K562 (cell line): ENCODE measurements at regions not wholly inside any gene's neighbourhood (a gene's known extent, or its start where the extent isn't known, plus 50 kb on each side); places are given as distances from the start of the nearest gene placed in this dataset.

ENCODE experiments used
- ATAC-seq: fragments of 200-7000 bp; cut with Tn5 transposase; 3 replicates; pipeline ENCODE4 v1.9.1; 2020; ENCODE audit warnings: moderate library complexity
- BruUV-seq: library from RNA; stranded (reverse); fragments of 400-500 nt; replicated peaks from 2 replicates; lab custom pipeline; 2021; lab: Mats Ljungman, UMichigan
- CTCF ChIA-PET: fragments of 300-600 bp; formaldehyde crosslinking; extraction: SDS; loops from one replicate; lab custom pipeline; 2021; ENCODE audit warnings: low intra/inter-chr PET ratio; lab: Yijun Ruan, JAX
- POLR2A ChIA-PET: fragments of 300-600, 350-650 bp; sonication (Branson Sonifier 250); formaldehyde crosslinking; extraction: SDS; loops from one replicate; lab custom pipeline; 2021; ENCODE audit warnings: antibody characterized with exemption, inconsistent platforms; lab: Yijun Ruan, JAX
- DNase-seq, 4 experiments: peaks; one replicate each; pipeline versions ENCODE4 v3.0.0 to v3.0.0-alpha.2; 2011 to 2018; ENCODE audit warnings: low spot score in 3 of 4, mixed read lengths in 3 of 4; ENCODE audit errors: extremely low read depth in 1 of 4
- FAIRE-seq: peaks from 2 replicates; lab custom pipeline; 2011; peaks lifted over from hg19 to GRCh38; lab: Jason Lieb, UNC
- H2AFZ ChIP-seq: 2 replicates; pipeline ENCODE4 v1.6.0; 2011; ENCODE audit warnings: low read depth, low read length, control low read depth, inconsistent platforms
- H3K27ac ChIP-seq: fragments of 200-600 bp; 3 replicates; pipeline ENCODE4 v1.8.0; 2011; ENCODE audit warnings: low read depth, mild to moderate bottlenecking, control low read depth, inconsistent platforms, low read length, moderate library complexity, mixed read lengths; ENCODE audit errors: extremely low read depth
- H3K27me3 ChIP-seq, 2 experiments: fragments of 300-600 bp in 1 of 2; 2 replicates in 1 of 2; 3 replicates in 1 of 2; pipeline versions ENCODE4 v1.6.0 to v1.8.0; 2011; ENCODE audit warnings: inconsistent platforms in 2 of 2, low read length in 2 of 2, mild to moderate bottlenecking in 1 of 2, mixed read lengths in 1 of 2, moderate library complexity in 1 of 2; ENCODE audit not compliant: control insufficient read depth in 2 of 2, insufficient read depth in 2 of 2
- H3K36me3 ChIP-seq: fragments of 300-600 bp; 3 replicates; pipeline ENCODE4 v1.8.0; 2011; ENCODE audit warnings: mild to moderate bottlenecking, low read length, inconsistent platforms; ENCODE audit not compliant: control insufficient read depth, insufficient read depth
- H3K4me1 ChIP-seq, 2 experiments: fragments of 200-600 bp in 1 of 2; replicated peaks in 1 of 2; 2 replicates in 1 of 2; 3 replicates in 1 of 2; pipeline versions ENCODE4 v1.5.1 to v1.8.0; 2011; ENCODE audit warnings: inconsistent platforms in 2 of 2, low read length in 2 of 2, mild to moderate bottlenecking in 1 of 2, mixed read lengths in 1 of 2, moderate library complexity in 1 of 2; ENCODE audit not compliant: control insufficient read depth in 2 of 2, insufficient read depth in 2 of 2
- H3K4me2 ChIP-seq: 2 replicates; pipeline ENCODE4 v1.6.1; 2011; ENCODE audit warnings: low read length, control low read depth, inconsistent platforms, mixed read lengths; ENCODE audit not compliant: insufficient read depth
- H3K4me3 ChIP-seq: fragments of 200-600 bp; sonication (generic), shearing (Covaris generic); 2 replicates; pipeline ENCODE4 v1.5.1; 2016; ENCODE audit warnings: control low read depth, inconsistent platforms
- H3K79me2 ChIP-seq: fragments of 200-600 bp; 3 replicates; pipeline ENCODE4 v1.8.0; 2011; ENCODE audit warnings: low read length, inconsistent platforms; ENCODE audit not compliant: control insufficient read depth, insufficient read depth
- H3K9ac ChIP-seq, 2 experiments: 2 replicates each; pipeline versions ENCODE4 v1.6.0 to v1.6.1; 2011; ENCODE audit warnings: low read depth in 2 of 2, low read length in 2 of 2, control low read depth in 1 of 2, inconsistent platforms in 1 of 2, mild to moderate bottlenecking in 1 of 2, mixed read lengths in 1 of 2; ENCODE audit not compliant: insufficient read depth in 1 of 2
- H3K9me1 ChIP-seq: one replicate; pipeline ENCODE4 v1.6.0; 2011; ENCODE audit warnings: inconsistent platforms, mild to moderate bottlenecking, low read length, moderate library complexity; ENCODE audit not compliant: control insufficient read depth, insufficient read depth
- H3K9me3 ChIP-seq: replicated peaks from 2 replicates; pipeline ENCODE4 v1.5.1; 2011; ENCODE audit warnings: low read depth, low read length, inconsistent platforms; ENCODE audit not compliant: control insufficient read depth, insufficient read depth
- H4K20me1 ChIP-seq: replicated peaks from 2 replicates; pipeline ENCODE4 v1.6.1; 2011; ENCODE audit warnings: low read length, inconsistent platforms, mixed read lengths; ENCODE audit not compliant: control insufficient read depth, insufficient read depth
- CBX2 ChIP-seq: fragments of 200-600 bp; sonication (generic); IDR thresholded peaks from one replicate; pipeline ENCODE4 v1.6.1; 2012; ENCODE audit warnings: mild to moderate bottlenecking, low read length, inconsistent platforms; ENCODE audit not compliant: insufficient read depth, poor library complexity, severe bottlenecking
- EWSR1 ChIP-seq: fragments of 450-650 bp; IDR thresholded peaks from 2 replicates; pipeline ENCODE4 v1.6.1; 2018; ENCODE audit warnings: borderline replicate concordance, mild to moderate bottlenecking, low read depth, moderate library complexity; ENCODE audit not compliant: partially characterized antibody
- HMG20A ChIP-seq: fragments of 450-650 bp; formaldehyde crosslinking; conservative IDR thresholded peaks from 2 replicates; pipeline ENCODE4 v1.4.0; 2020; ENCODE audit warnings: mild to moderate bottlenecking, mixed read lengths
- LCOR ChIP-seq: sonication (generic); formaldehyde crosslinking; IDR thresholded peaks from 2 replicates; pipeline ENCODE4 v1.8.0; 2022; ENCODE audit warnings: mild to moderate bottlenecking, missing genetic modification reagents
- RBM17 ChIP-seq: fragments of 200-400 bp; formaldehyde crosslinking; IDR thresholded peaks from 2 replicates; pipeline ENCODE4 v1.6.1; 2017; ENCODE audit warnings: low read depth, mild to moderate bottlenecking, low read length, borderline replicate concordance
- SIRT6 ChIP-seq: IDR thresholded peaks from one replicate; pipeline ENCODE4 v1.6.1; 2012; ENCODE audit warnings: low read depth, mild to moderate bottlenecking, control low read depth, inconsistent platforms, low read length, moderate library complexity
- TEAD2 ChIP-seq: fragments of 450-650 bp; IDR thresholded peaks from 2 replicates; pipeline ENCODE4 v1.6.1; 2016; ENCODE audit warnings: missing genetic modification characterization, control low read depth, missing compliant biosample characterization
- XRCC5 ChIP-seq: fragments of 200-400 bp; formaldehyde crosslinking; IDR thresholded peaks from 2 replicates; pipeline ENCODE4 v1.6.1; 2017; ENCODE audit warnings: low read depth, mild to moderate bottlenecking, low read length
- YBX1 ChIP-seq: fragments of 450-650 bp; IDR thresholded peaks from 2 replicates; pipeline ENCODE4 v1.7.1; 2016; ENCODE audit warnings: mild to moderate bottlenecking
- ZC3H11A ChIP-seq: IDR thresholded peaks from 2 replicates; pipeline ENCODE4 v1.6.1; 2012; ENCODE audit warnings: low read depth, low read length, improper control_type of control experiment
- ZNF146 ChIP-seq: IDR thresholded peaks from one replicate; pipeline ENCODE4 v1.6.1; 2018; ENCODE audit warnings: missing compliant biosample characterization; ENCODE audit not compliant: unreplicated experiment
- ZNF384 ChIP-seq: IDR thresholded peaks from 2 replicates; pipeline ENCODE4 v1.6.1; 2012; ENCODE audit warnings: low read depth, low read length, improper control_type of control experiment
- ZNF395 ChIP-seq: fragments of 200-800 bp; sonication (Bioruptor generic); IDR thresholded peaks from 2 replicates; pipeline ENCODE4 v1.6.1; 2017; ENCODE audit warnings: missing genetic modification characterization, missing compliant biosample characterization
- ZNF785 ChIP-seq: fragments of 250-450 bp; sonication (Bioruptor Pico); IDR thresholded peaks from 2 replicates; pipeline ENCODE4 v1.4.0; 2020; ENCODE audit warnings: mild to moderate bottlenecking
- WGBS: fragments of 100-300 bp; shearing (Covaris generic); methylation state at CpG from one replicate; pipeline ENCODE4 v1.1.6; 2016; ENCODE audit warnings: low coverage, mixed read lengths; ENCODE audit not compliant: insufficient coverage; ENCODE audit errors: missing lambda C conversion rate; 5-methylcytosine and 5-hydroxymethylcytosine counted together
- in situ Hi-C: fragments of 300-500 bp; cut with MboI; formaldehyde crosslinking; loops from 4 replicates; pipeline ENCODE4 v1.15.0; 2018; ENCODE audit warnings: inconsistent platforms, mixed read lengths
- intact Hi-C: fragments of 100-400 bp; cut with micrococcal nuclease; formaldehyde crosslinking; loops from 2 replicates; pipeline ENCODE4 v1.14.2; 2022
- TF ChIP-seq, protein P1 (sequence below): sonication (generic); formaldehyde crosslinking; IDR thresholded peaks from 2 replicates; pipeline ENCODE4 v1.8.1; 2023; ENCODE audit warnings: mild to moderate bottlenecking, missing genetic modification reagents
- TF ChIP-seq, protein P2 (sequence below): fragments of 250-450 bp; sonication (Bioruptor Pico); IDR thresholded peaks from 2 replicates; pipeline ENCODE4 v1.5.1; 2021; ENCODE audit warnings: mild to moderate bottlenecking

DNA sequence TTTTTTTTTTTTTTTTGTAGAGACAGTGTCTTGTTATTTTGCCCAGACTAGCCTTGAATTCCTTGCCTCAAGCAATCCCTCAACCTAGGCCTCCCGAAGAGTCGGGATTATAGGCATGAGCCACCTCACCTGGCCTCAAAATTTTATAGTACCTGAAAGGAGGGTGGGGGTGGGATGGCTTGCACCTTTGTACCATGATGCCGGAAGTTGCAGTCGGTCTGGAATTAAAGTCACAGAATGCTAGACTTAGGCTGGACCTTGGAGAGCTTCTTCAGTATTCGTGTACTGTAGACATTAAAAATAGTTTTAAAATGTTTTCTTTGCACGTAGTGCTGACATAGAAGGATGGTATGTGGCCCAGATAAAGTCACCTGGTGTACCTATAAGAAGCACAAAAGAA, 280.9 kb downstream of the STIM2 start:
- in situ Hi-C loops = no loop called here
- no peak for TF ChIP-seq ZNF384
- no peak for TF ChIP-seq HMG20A (CRISPR knock-in tag)
- no peak for TF ChIP-seq ZNF146 (CRISPR knock-in tag)
- no peak for TF ChIP-seq ZC3H11A
- TF ChIP-seq EWSR1 = no peak
- TF ChIP-seq, protein P1, sequence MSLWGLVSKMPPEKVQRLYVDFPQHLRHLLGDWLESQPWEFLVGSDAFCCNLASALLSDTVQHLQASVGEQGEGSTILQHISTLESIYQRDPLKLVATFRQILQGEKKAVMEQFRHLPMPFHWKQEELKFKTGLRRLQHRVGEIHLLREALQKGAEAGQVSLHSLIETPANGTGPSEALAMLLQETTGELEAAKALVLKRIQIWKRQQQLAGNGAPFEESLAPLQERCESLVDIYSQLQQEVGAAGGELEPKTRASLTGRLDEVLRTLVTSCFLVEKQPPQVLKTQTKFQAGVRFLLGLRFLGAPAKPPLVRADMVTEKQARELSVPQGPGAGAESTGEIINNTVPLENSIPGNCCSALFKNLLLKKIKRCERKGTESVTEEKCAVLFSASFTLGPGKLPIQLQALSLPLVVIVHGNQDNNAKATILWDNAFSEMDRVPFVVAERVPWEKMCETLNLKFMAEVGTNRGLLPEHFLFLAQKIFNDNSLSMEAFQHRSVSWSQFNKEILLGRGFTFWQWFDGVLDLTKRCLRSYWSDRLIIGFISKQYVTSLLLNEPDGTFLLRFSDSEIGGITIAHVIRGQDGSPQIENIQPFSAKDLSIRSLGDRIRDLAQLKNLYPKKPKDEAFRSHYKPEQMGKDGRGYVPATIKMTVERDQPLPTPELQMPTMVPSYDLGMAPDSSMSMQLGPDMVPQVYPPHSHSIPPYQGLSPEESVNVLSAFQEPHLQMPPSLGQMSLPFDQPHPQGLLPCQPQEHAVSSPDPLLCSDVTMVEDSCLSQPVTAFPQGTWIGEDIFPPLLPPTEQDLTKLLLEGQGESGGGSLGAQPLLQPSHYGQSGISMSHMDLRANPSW (CRISPR knock-in tag) = no peak
- TF ChIP-seq TEAD2 = no peak
- no peak for TF ChIP-seq SIRT6
- no peak for TF ChIP-seq YBX1
- TF ChIP-seq RBM17 = no peak
- TF ChIP-seq LCOR = no peak
- TF ChIP-seq, protein P2, sequence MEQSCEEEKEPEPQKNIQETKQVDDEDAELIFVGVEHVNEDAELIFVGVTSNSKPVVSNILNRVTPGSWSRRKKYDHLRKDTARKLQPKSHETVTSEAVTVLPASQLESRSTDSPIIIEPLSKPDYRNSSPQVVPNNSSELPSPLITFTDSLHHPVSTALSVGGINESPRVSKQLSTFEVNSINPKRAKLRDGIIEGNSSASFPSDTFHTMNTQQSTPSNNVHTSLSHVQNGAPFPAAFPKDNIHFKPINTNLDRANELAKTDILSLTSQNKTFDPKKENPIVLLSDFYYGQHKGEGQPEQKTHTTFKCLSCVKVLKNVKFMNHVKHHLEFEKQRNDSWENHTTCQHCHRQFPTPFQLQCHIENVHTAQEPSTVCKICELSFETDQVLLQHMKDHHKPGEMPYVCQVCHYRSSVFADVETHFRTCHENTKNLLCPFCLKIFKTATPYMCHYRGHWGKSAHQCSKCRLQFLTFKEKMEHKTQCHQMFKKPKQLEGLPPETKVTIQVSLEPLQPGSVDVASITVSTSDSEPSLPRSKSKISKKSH = no peak
- no peak for TF ChIP-seq ZNF785 (CRISPR knock-in tag)
- no peak for TF ChIP-seq CBX2
- no peak for TF ChIP-seq ZNF395 (CRISPR knock-in tag)
- no peak for TF ChIP-seq XRCC5

More for the DNA sequence above, 280.9 kb downstream of the STIM2 start:
- Histone ChIP-seq H3K9me3 (no peaks in the 10 kb centered on the region), H3K4me1 (no peaks in the 10 kb centered on the region), H3K4me3 (no peak overlapping the region), H2AFZ (no peak overlapping the region), H4K20me1 (no peaks in the 10 kb centered on the region), H3K27ac (no peak overlapping the region), H3K4me2 (no peak overlapping the region), H3K79me2 (no peaks in the 10 kb centered on the region), H3K9me1 (no peaks in the 10 kb centered on the region), H3K36me3 (no peaks in the 10 kb centered on the region), H3K27me3 (no peaks in the 10 kb centered on the region), H3K9ac (no peak overlapping the region)
- CTCF ChIA-PET = no interaction called here
- FAIRE-seq (no peak), DNase-seq (no peak), ATAC-seq (no peak)
- WGBS = 0% methylated on average over 6 of the region's 6 CpGs
- POLR2A ChIA-PET = interaction anchor here (0.8 kb wide), 1 partner anchor 1148 kb away, joined by 3 read pairs; no protein-coding TSS in a partner anchor
- intact Hi-C loops = no loop called here
- no TSS peak for BruUV-seq
